ENCODE measurements at regions not wholly inside any gene's neighbourhood (a gene's known extent, or its start where the extent isn't known, plus 50 kb on each side); places are given as distances from the start of the nearest gene placed in this dataset.

DNA sequence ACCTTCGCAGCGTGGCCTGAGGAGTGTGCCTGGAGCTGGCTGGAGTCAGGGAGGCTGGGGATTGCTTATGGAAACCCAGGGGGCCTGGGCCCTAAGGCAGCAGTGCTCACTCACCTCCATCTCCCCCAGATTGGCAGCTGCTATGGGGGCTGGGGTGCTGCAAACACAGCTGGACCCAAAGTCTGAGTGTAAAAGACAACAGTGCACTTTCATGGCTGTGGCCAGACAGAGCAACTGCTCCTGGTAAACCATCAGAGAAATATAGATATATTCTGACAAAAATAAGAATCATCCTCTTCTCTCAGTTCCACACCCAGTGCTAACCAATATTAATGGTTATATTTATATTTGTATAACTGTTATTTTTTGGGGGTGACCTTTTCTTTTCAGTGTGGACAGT lies 123.9 kb downstream of the TENT4A start:
- TF ChIP-seq ZFP3 (CRISPR knock-in tag; IDR thresholded peaks at IDR 0.05): no peak
- no peak for TF ChIP-seq ESRRG (CRISPR knock-in tag; IDR thresholded peaks at IDR 0.05)
- no peak for TF ChIP-seq ZNF565 (CRISPR knock-in tag; conservative IDR thresholded peaks at IDR 0.05; ENCODE audit: low read depth)
- no peak for TF ChIP-seq ZNF70 (CRISPR knock-in tag; IDR thresholded peaks at IDR 0.05)
- TF ChIP-seq TCF4 (CRISPR knock-in tag; IDR thresholded peaks at IDR 0.05; ENCODE audit: borderline replicate concordance): no peak
- TF ChIP-seq CSDC2 (CRISPR knock-in tag; IDR thresholded peaks at IDR 0.05): no peak
- TF ChIP-seq, protein P1, sequence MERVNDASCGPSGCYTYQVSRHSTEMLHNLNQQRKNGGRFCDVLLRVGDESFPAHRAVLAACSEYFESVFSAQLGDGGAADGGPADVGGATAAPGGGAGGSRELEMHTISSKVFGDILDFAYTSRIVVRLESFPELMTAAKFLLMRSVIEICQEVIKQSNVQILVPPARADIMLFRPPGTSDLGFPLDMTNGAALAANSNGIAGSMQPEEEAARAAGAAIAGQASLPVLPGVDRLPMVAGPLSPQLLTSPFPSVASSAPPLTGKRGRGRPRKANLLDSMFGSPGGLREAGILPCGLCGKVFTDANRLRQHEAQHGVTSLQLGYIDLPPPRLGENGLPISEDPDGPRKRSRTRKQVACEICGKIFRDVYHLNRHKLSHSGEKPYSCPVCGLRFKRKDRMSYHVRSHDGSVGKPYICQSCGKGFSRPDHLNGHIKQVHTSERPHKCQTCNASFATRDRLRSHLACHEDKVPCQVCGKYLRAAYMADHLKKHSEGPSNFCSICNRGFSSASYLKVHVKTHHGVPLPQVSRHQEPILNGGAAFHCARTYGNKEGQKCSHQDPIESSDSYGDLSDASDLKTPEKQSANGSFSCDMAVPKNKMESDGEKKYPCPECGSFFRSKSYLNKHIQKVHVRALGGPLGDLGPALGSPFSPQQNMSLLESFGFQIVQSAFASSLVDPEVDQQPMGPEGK (CRISPR knock-in tag; IDR thresholded peaks at IDR 0.05; ENCODE audit: borderline replicate concordance): no peak
- TF ChIP-seq, protein P2, sequence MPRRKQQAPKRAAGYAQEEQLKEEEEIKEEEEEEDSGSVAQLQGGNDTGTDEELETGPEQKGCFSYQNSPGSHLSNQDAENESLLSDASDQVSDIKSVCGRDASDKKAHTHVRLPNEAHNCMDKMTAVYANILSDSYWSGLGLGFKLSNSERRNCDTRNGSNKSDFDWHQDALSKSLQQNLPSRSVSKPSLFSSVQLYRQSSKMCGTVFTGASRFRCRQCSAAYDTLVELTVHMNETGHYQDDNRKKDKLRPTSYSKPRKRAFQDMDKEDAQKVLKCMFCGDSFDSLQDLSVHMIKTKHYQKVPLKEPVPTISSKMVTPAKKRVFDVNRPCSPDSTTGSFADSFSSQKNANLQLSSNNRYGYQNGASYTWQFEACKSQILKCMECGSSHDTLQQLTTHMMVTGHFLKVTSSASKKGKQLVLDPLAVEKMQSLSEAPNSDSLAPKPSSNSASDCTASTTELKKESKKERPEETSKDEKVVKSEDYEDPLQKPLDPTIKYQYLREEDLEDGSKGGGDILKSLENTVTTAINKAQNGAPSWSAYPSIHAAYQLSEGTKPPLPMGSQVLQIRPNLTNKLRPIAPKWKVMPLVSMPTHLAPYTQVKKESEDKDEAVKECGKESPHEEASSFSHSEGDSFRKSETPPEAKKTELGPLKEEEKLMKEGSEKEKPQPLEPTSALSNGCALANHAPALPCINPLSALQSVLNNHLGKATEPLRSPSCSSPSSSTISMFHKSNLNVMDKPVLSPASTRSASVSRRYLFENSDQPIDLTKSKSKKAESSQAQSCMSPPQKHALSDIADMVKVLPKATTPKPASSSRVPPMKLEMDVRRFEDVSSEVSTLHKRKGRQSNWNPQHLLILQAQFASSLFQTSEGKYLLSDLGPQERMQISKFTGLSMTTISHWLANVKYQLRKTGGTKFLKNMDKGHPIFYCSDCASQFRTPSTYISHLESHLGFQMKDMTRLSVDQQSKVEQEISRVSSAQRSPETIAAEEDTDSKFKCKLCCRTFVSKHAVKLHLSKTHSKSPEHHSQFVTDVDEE (CRISPR knock-in tag; IDR thresholded peaks at IDR 0.05): no peak
- no peak for TF ChIP-seq ISL1 (CRISPR knock-in tag; IDR thresholded peaks at IDR 0.05)
- TF ChIP-seq ZFP30 (CRISPR knock-in tag; IDR thresholded peaks at IDR 0.05): no peak
- no peak for TF ChIP-seq SNAI2 (CRISPR knock-in tag; IDR thresholded peaks at IDR 0.05)
- no peak for TF ChIP-seq ZNF8 (CRISPR knock-in tag; IDR thresholded peaks at IDR 0.05)
- TF ChIP-seq ZC3H10 (CRISPR knock-in tag; IDR thresholded peaks at IDR 0.05): no peak
- no peak for TF ChIP-seq PPARA (CRISPR knock-in tag; IDR thresholded peaks at IDR 0.05; ENCODE audit: borderline replicate concordance)
- no peak for TF ChIP-seq GLIS3 (CRISPR knock-in tag; IDR thresholded peaks at IDR 0.05)
- no peak for TF ChIP-seq RARB (CRISPR knock-in tag; IDR thresholded peaks at IDR 0.05)
- ATAC-seq: no peak

- TF ChIP-seq ISL1 (CRISPR knock-in tag; IDR thresholded peaks at IDR 0.05) (no peak), OSR1 (CRISPR knock-in tag; IDR thresholded peaks at IDR 0.05) (no peak), CREB5 (CRISPR knock-in tag; IDR thresholded peaks at IDR 0.05; ENCODE audit: low read depth) (no peak), TOX (CRISPR knock-in tag; IDR thresholded peaks at IDR 0.05; ENCODE audit: borderline replicate concordance) (no peak), ZFP30 (CRISPR knock-in tag; IDR thresholded peaks at IDR 0.05) (no peak)
- TF ChIP-seq, protein P2 (CRISPR knock-in tag; IDR thresholded peaks at IDR 0.05): no peak
- no peak for ATAC-seq
Measured at GRCh38 chr5:6837519-6838110, 124.4 kb downstream of the TENT4A start.

DNA sequence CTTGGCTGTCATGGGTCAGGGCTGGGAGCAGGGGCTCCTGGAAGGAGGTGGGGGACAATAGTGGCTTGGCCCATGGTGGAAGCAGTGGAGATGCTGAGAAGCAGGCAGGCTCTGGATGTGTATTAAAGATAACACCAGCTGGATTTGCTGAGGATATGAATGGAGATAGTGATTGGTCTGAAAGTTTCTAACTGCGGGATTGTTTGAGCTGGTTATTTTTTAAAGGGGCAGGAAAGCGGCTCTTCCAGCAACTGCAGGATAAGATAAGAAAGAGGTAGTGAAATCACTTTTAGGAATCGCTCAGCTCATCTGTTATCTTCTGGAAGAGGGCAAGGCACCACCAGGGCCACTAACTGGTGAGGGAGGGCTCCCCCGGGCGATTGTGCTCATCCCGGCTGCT lies 125.5 kb downstream of the TENT4A start:
- ATAC-seq: no peak
- TF ChIP-seq ISL1 (CRISPR knock-in tag; IDR thresholded peaks at IDR 0.05) (no peak), ZNF8 (CRISPR knock-in tag; IDR thresholded peaks at IDR 0.05) (no peak), ZNF565 (CRISPR knock-in tag; conservative IDR thresholded peaks at IDR 0.05; ENCODE audit: low read depth) (no peak), ZNF70 (CRISPR knock-in tag; IDR thresholded peaks at IDR 0.05) (no peak), RARB (CRISPR knock-in tag; IDR thresholded peaks at IDR 0.05) (no peak), ARNTL (CRISPR knock-in tag; IDR thresholded peaks at IDR 0.05; ENCODE audit: borderline replicate concordance, low read depth) (no peak), GLIS3 (CRISPR knock-in tag; IDR thresholded peaks at IDR 0.05) (no peak), TCF4 (CRISPR knock-in tag; IDR thresholded peaks at IDR 0.05; ENCODE audit: borderline replicate concordance) (no peak), ZC3H10 (CRISPR knock-in tag; IDR thresholded peaks at IDR 0.05) (no peak), BACH2 (CRISPR knock-in tag; IDR thresholded peaks at IDR 0.05; ENCODE audit: borderline replicate concordance) (no peak), ZFP30 (CRISPR knock-in tag; IDR thresholded peaks at IDR 0.05) (no peak), PPARA (CRISPR knock-in tag; IDR thresholded peaks at IDR 0.05; ENCODE audit: borderline replicate concordance) (no peak)
- TF ChIP-seq, protein P1 (CRISPR knock-in tag; IDR thresholded peaks at IDR 0.05; ENCODE audit: borderline replicate concordance): no peak
- TF ChIP-seq, protein P2 (CRISPR knock-in tag; IDR thresholded peaks at IDR 0.05): no peak
